Gastrocnemius medialis (tissue), 4 donors: ENCODE measurements at regions not wholly inside any gene's neighbourhood (a gene's known extent, or its start where the extent isn't known, plus 50 kb on each side); places are given as distances from the start of the nearest gene placed in this dataset.

Experiments used
- ATAC-seq, 2 donors: fragments of 150-250 bp; one replicate each; pipeline ENCODE4 v1.9.1; 2016
- DNase-seq, 2 donors: peaks; one replicate each; pipeline ENCODE4 v3.0.0-alpha.2; 2019
- H3K27ac ChIP-seq, 4 donors: fragments of 200-600 bp; sonication (generic); 1 replicate in 1 of 4; 2 replicates in 3 of 4; pipeline ENCODE4 v1.5.1; 2016 to 2018; ENCODE audit warnings: mild to moderate bottlenecking in 2 of 4, moderate library complexity in 1 of 4
- H3K27me3 ChIP-seq, 3 donors: fragments of 200-600 bp; sonication (generic) in 2 of 3; 1 replicate in 1 of 3; 2 replicates in 2 of 3; pipeline versions ENCODE4 v1.5.1 to v1.6.0; 2016 to 2019; ENCODE audit warnings: mild to moderate bottlenecking in 1 of 3, moderate library complexity in 1 of 3
- H3K36me3 ChIP-seq, 2 donors: fragments of 200-600 bp; sonication (generic) in 1 of 2; one replicate each; pipeline ENCODE4 v1.5.1; 2017 to 2018
- H3K4me1 ChIP-seq, 2 donors: fragments of 200-600 bp; sonication (generic) in 1 of 2; one replicate each; pipeline ENCODE4 v1.5.1; 2016 to 2017; ENCODE audit warnings: mild to moderate bottlenecking in 2 of 2
- H3K4me3 ChIP-seq, 4 donors: fragments of 200-600 bp; sonication (generic) in 3 of 4; 1 replicate in 1 of 4; 2 replicates in 3 of 4; pipeline ENCODE4 v1.5.1; 2016 to 2019; ENCODE audit warnings: mild to moderate bottlenecking in 2 of 4
- H3K9me3 ChIP-seq, 3 donors: fragments of 200-600 bp; sonication (generic) in 2 of 3; 1 replicate in 1 of 3; 2 replicates in 2 of 3; pipeline ENCODE4 v1.5.1; 2016 to 2019
- CTCF ChIP-seq, 5 experiments: fragments of 450-650 bp in 3 of 5; fragments of 200-600 bp in 2 of 5; sonication (generic) in 2 of 5; IDR thresholded peaks in 4 of 5; conservative IDR thresholded peaks in 1 of 5; 1 replicate in 4 of 5; 2 replicates in 1 of 5; pipeline ENCODE4 v1.5.1; 2016 to 2019; ENCODE audit warnings: antibody characterized with exemption in 5 of 5, mild to moderate bottlenecking in 3 of 5, moderate library complexity in 3 of 5
- POLR2A ChIP-seq, 2 donors: fragments of 450-650 bp; IDR thresholded peaks; one replicate each; pipeline ENCODE4 v1.6.1; 2017; ENCODE audit warnings: antibody characterized with exemption in 2 of 2, mild to moderate bottlenecking in 2 of 2, moderate library complexity in 2 of 2
- in situ Hi-C, 4 donors: fragments of 200-750 bp; cut with MboI; loops; one replicate each; pipeline versions ENCODE4 v1.15.0 to v1.8.0; 2017; ENCODE audit warnings: low sequenced_read_pairs in 4 of 4
- intact Hi-C: fragments of 100-400 bp; cut with DNase I; formaldehyde crosslinking; loops from one replicate; pipeline ENCODE4 v1.15.1; 2023; ENCODE audit warnings: low total_unique reads

GRCh38 chr10:44467090-44467489, 82.2 kb upstream of the CXCL12 start:
- Histone ChIP-seq H3K36me3 (no peaks in the 10 kb centered on the region), H3K9me3 (no peaks in the 10 kb centered on the region), H3K27me3 (peaks cover 0 to 5% (median 0%) of the 10 kb centered on the region in 3 donors), H3K4me1 (peaks cover 0 to 9% of the 10 kb centered on the region in 2 donors), H3K4me3 (no peak overlapping the region), H3K27ac (no peak overlapping the region)
- DNase-seq (no peak), ATAC-seq (no peak)
- intact Hi-C loops, result no loop called here
- in situ Hi-C loops, result no loop called here
- TF ChIP-seq CTCF (IDR thresholded peaks at IDR 0.05 in 4 of 5, conservative IDR thresholded peaks at IDR 0.05 in 1 of 5), result no peak
- TF ChIP-seq POLR2A (IDR thresholded peaks at IDR 0.05), result no peak

GRCh38 chr10:44467900-44468299, 83.0 kb upstream of the CXCL12 start:
- Histone ChIP-seq H3K27ac (no peak overlapping the region), H3K9me3 (no peaks in the 10 kb centered on the region), H3K4me1 (peaks cover 0 to 9% of the 10 kb centered on the region in 2 donors), H3K27me3 (peaks cover 0 to 5% (median 0%) of the 10 kb centered on the region in 3 donors), H3K36me3 (no peaks in the 10 kb centered on the region), H3K4me3 (no peak overlapping the region)
- DNase-seq, result no peak
- intact Hi-C loops, result no loop called here
- ATAC-seq, result no peak
- in situ Hi-C loops, result no loop called here
- no peak for TF ChIP-seq POLR2A (IDR thresholded peaks at IDR 0.05)
- TF ChIP-seq CTCF (IDR thresholded peaks at IDR 0.05 in 4 of 5, conservative IDR thresholded peaks at IDR 0.05 in 1 of 5), result no peak

DNA sequence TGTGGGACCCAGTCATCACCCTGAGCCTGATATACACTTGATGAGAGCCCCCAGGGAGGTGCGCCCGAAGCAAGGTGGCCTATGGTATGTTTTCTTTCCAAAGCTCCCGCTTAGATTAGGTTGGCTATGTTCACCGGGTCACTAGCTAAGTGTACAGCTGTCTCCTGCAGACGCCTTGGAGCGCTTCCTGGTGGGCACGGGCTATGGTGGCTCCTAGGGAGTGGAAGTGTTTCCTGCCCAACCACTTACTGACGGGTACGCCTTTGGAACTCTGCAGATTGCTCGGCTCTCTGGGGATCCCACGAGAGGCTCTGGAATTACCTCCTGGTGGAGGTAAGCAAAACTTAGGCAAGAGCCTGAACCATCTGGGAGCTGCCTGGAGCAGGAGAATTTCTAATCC, 83.6 kb upstream of the CXCL12 start:
- in situ Hi-C loops, result no loop called here

DNA sequence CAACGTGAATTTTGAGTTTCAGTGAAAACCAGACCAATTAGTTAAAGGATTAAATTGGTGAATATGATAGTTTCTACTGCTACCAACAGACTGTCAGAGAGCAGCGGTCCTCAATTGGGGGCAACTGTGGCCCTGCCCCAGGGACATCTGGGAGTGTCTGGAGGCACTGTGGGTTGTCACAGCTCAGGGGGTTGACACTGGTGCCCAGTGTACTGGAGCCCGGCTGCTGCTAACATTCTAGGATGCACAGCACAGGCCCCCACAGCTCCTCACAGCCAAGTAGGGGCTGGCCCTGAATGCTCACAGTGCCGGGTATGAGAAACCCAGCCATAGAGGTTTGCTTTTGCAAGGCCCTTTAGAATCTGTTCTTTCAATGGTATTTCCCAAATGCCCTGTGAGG, 84.1 kb upstream of the CXCL12 start:
- no peak for DNase-seq
- TF ChIP-seq CTCF (IDR thresholded peaks at IDR 0.05 in 4 of 5, conservative IDR thresholded peaks at IDR 0.05 in 1 of 5), result no peak
- no peak for TF ChIP-seq POLR2A (IDR thresholded peaks at IDR 0.05)
- Histone ChIP-seq H3K27ac (no peak overlapping the region), H3K36me3 (no peaks in the 10 kb centered on the region), H3K4me3 (no peak overlapping the region), H3K9me3 (no peaks in the 10 kb centered on the region), H3K4me1 (peaks cover 0 to 9% of the 10 kb centered on the region in 2 donors), H3K27me3 (peaks cover 0 to 5% (median 0%) of the 10 kb centered on the region in 3 donors)
- ATAC-seq, result no peak
- intact Hi-C loops (no loop called here), in situ Hi-C loops (no loop called here)

More for the DNA sequence above, 83.6 kb upstream of the CXCL12 start:
- intact Hi-C loops, result no loop called here
- no peaks in the 10 kb centered on the region for H3K9me3 ChIP-seq
- ATAC-seq (no peak), DNase-seq (no peak)
- TF ChIP-seq CTCF (IDR thresholded peaks at IDR 0.05 in 4 of 5, conservative IDR thresholded peaks at IDR 0.05 in 1 of 5), result no peak
- no peak overlapping the region for H3K27ac ChIP-seq
- H3K36me3 ChIP-seq, result no peaks in the 10 kb centered on the region
- H3K27me3 ChIP-seq, result peaks cover 0 to 5% (median 0%) of the 10 kb centered on the region in 3 donors
- H3K4me3 ChIP-seq, result no peak overlapping the region
- peaks cover 0 to 9% of the 10 kb centered on the region in 2 donors for H3K4me1 ChIP-seq

DNA sequence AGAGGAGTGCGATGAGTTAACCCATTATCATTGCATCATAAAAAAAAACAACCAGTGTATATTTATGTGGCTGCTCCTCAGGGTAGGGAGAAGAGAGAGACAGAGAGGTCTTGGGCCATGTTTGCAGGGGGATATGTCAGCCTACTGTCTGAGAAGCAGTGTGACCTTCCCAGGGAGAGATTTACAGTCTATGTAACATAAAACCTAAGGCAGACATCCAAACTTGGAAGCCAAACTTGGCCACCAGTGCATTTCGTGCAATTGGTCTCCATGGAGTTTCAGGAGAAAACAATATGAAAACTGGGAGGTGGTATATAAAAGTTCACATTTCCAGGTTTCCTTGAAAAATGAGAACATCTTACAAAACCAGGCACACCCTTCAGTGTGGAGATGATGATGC, 85.9 kb upstream of the CXCL12 start:
- TF ChIP-seq POLR2A (IDR thresholded peaks at IDR 0.05), result no peak
- TF ChIP-seq CTCF (IDR thresholded peaks at IDR 0.05 in 4 of 5, conservative IDR thresholded peaks at IDR 0.05 in 1 of 5), result no peak
- Histone ChIP-seq H3K27ac (no peak overlapping the region), H3K36me3 (no peaks in the 10 kb centered on the region), H3K4me1 (peaks cover 0 to 9% of the 10 kb centered on the region in 2 donors), H3K4me3 (no peak overlapping the region), H3K9me3 (no peaks in the 10 kb centered on the region), H3K27me3 (peaks cover 0 to 5% (median 0%) of the 10 kb centered on the region in 3 donors)
- in situ Hi-C loops (no loop called here), intact Hi-C loops (no loop called here)
- DNase-seq (no peak), ATAC-seq (no peak)
